ENCODE measurements at regions not wholly inside any gene's neighbourhood (a gene's known extent, or its start where the extent isn't known, plus 50 kb on each side); places are given as distances from the start of the nearest gene placed in this dataset.

- TF ChIP-seq CTCF (IDR thresholded peaks at IDR 0.05) (no peak), POLR2AphosphoS5 (IDR thresholded peaks at IDR 0.05) (no peak), POLR2A (IDR thresholded peaks at IDR 0.05) (no peak)
Measured at GRCh38 chr18:8947566-8947965, 154.9 kb upstream of the NDUFV2 start.
